ENCODE measurements at regions not wholly inside any gene's neighbourhood (a gene's known extent, or its start where the extent isn't known, plus 50 kb on each side); places are given as distances from the start of the nearest gene placed in this dataset.

DNA sequence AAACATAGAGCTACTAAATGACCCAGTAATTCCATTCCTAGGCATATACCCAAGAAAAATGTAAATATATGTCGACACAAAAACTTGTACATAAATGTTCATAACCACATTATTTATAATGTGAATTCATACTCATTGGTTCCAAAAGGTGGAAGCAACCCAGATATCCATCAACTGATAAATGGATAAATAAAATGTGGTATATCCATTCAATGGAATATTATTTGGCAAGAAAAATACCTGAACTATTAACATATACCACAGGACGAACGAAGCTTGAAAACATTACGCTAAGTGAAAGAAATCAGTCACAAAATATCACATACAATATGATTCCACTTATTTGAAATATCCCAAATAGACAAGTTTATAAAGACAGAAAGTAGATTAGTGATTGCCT is 99.0 kb upstream of the SOX5 start:
- H3K4me2 ChIP-seq = no peak overlapping the region
- ATAC-seq (no peak), DNase-seq (ENCODE audit: low read depth in 1 of 2, low spot score in 1 of 2) (no peak), FAIRE-seq (no peak)
- no peak overlapping the region for H3K4me3 ChIP-seq
- WGBS (ENCODE audit: missing lambda C conversion rate) = 45% methylated on average over 4 of the region's 4 CpGs
- POLR2A ChIA-PET = no interaction called here
- no peak overlapping the region for H3K27ac ChIP-seq
- 0 out of 3 replicates have a peak, but pooled peaks cover 4% of the 10 kb centered on the region for H3K9me3 ChIP-seq
- no peaks in the 10 kb centered on the region for H3K4me1 ChIP-seq
- no peak for TF ChIP-seq CHD4 (IDR thresholded peaks at IDR 0.05; ENCODE audit: borderline replicate concordance)
- no peak for TF ChIP-seq ZSCAN20 (CRISPR knock-in tag; IDR thresholded peaks at IDR 0.05)
- TF ChIP-seq HOXB5 (CRISPR knock-in tag; IDR thresholded peaks at IDR 0.05) = no peak
- TF ChIP-seq BHLHE40 (IDR thresholded peaks at IDR 0.05; ENCODE audit: low read depth, low read length) = no peak
- no peak for TF ChIP-seq HMGXB4 (CRISPR knock-in tag; IDR thresholded peaks at IDR 0.05; ENCODE audit: borderline replicate concordance)
- no peak for TF ChIP-seq RFX5 (IDR thresholded peaks at IDR 0.05)
- no peak for TF ChIP-seq MAFK (IDR thresholded peaks at IDR 0.05; ENCODE audit: partially characterized antibody)
- TF ChIP-seq KDM1A (IDR thresholded peaks at IDR 0.05; ENCODE audit: low read depth) = no peak
- TF ChIP-seq SMC3 (IDR thresholded peaks at IDR 0.05) = no peak
- no peak for TF ChIP-seq JUNB (IDR thresholded peaks at IDR 0.05)
- TF ChIP-seq ATOH8 (CRISPR knock-in tag; IDR thresholded peaks at IDR 0.05; ENCODE audit: low read depth) = no peak
- TF ChIP-seq TFCP2L1 (CRISPR knock-in tag; IDR thresholded peaks at IDR 0.05) = no peak
- no peak for TF ChIP-seq ESRRA (IDR thresholded peaks at IDR 0.05; ENCODE audit: borderline replicate concordance, low read length)
- no peak for TF ChIP-seq EP300 (IDR thresholded peaks at IDR 0.05)
- no peak for TF ChIP-seq PHF8 (IDR thresholded peaks at IDR 0.05; ENCODE audit: borderline replicate concordance, low read depth)
- CTCF ChIA-PET = no interaction called here

- WGBS (ENCODE audit: missing lambda C conversion rate) = 19% methylated on average over 4 of the region's 4 CpGs
- POLR2A ChIA-PET = no interaction called here
These were observed 97.9 kb upstream of the SOX5 start for GRCh38 chr12:24047326-24047725.

DNA sequence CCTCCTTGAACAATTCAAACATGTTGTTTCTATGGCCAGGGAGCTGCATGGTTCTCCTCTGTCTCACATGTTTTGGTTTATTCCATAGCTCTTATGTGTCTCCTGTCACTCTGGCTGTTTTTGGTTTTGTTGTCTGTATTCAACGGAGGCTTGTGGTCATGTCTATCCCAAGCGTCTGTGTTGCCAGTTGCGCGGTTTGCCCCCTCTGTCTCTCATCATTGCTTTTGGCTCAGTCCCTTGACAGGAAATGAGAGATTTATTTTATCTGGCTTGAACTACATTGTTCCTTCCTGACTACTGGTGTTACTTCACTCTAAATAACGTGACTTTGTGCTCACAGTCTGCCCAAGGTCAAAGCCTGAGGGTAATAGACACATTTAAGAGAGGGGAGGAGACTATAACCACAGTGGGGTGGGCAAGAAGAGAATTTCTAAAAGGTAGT is 96.4 kb upstream of the SOX5 start:
- no peak for DNase-seq (ENCODE audit: low read depth in 1 of 2, low spot score in 1 of 2)
- Histone ChIP-seq H3K27ac (no peak overlapping the region), H3K4me1 (no peaks in the 10 kb centered on the region), H3K9me3 (0 out of 3 replicates have a peak, but pooled peaks cover 4% of the 10 kb centered on the region), H3K4me3 (no peak overlapping the region), H3K4me2 (no peak overlapping the region)
- POLR2A ChIA-PET = no interaction called here
- FAIRE-seq = no peak
- CTCF ChIA-PET = no interaction called here
- ATAC-seq = no peak
- WGBS (ENCODE audit: missing lambda C conversion rate) = 55% methylated on average over 5 of the region's 5 CpGs
- TF ChIP-seq RAD21 (conservative IDR thresholded peaks at IDR 0.05 in 1 of 2, IDR thresholded peaks at IDR 0.05 in 1 of 2) = no peak
- TF ChIP-seq MYC (IDR thresholded peaks at IDR 0.05; ENCODE audit: borderline replicate concordance, low read length) = no peak
- no peak for TF ChIP-seq POLR2A (IDR thresholded peaks at IDR 0.05; ENCODE audit: low read length)
- TF ChIP-seq, protein P1, sequence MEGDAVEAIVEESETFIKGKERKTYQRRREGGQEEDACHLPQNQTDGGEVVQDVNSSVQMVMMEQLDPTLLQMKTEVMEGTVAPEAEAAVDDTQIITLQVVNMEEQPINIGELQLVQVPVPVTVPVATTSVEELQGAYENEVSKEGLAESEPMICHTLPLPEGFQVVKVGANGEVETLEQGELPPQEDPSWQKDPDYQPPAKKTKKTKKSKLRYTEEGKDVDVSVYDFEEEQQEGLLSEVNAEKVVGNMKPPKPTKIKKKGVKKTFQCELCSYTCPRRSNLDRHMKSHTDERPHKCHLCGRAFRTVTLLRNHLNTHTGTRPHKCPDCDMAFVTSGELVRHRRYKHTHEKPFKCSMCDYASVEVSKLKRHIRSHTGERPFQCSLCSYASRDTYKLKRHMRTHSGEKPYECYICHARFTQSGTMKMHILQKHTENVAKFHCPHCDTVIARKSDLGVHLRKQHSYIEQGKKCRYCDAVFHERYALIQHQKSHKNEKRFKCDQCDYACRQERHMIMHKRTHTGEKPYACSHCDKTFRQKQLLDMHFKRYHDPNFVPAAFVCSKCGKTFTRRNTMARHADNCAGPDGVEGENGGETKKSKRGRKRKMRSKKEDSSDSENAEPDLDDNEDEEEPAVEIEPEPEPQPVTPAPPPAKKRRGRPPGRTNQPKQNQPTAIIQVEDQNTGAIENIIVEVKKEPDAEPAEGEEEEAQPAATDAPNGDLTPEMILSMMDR (IDR thresholded peaks at IDR 0.05) = no peak
- no peak for TF ChIP-seq NFE2L2 (conservative IDR thresholded peaks at IDR 0.05; ENCODE audit: low read length)
- no peak for TF ChIP-seq ZNF302 (CRISPR knock-in tag; IDR thresholded peaks at IDR 0.05)
- TF ChIP-seq CHD4 (IDR thresholded peaks at IDR 0.05; ENCODE audit: borderline replicate concordance) = no peak
- TF ChIP-seq RCOR1 (IDR thresholded peaks at IDR 0.05; ENCODE audit: low read depth, low read length) = no peak
- TF ChIP-seq FOXS1 (CRISPR knock-in tag; IDR thresholded peaks at IDR 0.05) = no peak
- no peak for TF ChIP-seq RNF2 (IDR thresholded peaks at IDR 0.05; ENCODE audit: borderline replicate concordance, low read depth)
- TF ChIP-seq, protein P2, sequence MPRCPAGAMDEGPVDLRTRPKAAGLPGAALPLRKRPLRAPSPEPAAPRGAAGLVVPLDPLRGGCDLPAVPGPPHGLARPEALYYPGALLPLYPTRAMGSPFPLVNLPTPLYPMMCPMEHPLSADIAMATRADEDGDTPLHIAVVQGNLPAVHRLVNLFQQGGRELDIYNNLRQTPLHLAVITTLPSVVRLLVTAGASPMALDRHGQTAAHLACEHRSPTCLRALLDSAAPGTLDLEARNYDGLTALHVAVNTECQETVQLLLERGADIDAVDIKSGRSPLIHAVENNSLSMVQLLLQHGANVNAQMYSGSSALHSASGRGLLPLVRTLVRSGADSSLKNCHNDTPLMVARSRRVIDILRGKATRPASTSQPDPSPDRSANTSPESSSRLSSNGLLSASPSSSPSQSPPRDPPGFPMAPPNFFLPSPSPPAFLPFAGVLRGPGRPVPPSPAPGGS (IDR thresholded peaks at IDR 0.05) = no peak
- TF ChIP-seq NR3C1 (IDR thresholded peaks at IDR 0.05) = no peak
- TF ChIP-seq BHLHE40 (IDR thresholded peaks at IDR 0.05; ENCODE audit: low read depth, low read length) = no peak
- TF ChIP-seq ZC3H11A (IDR thresholded peaks at IDR 0.05) = no peak
- TF ChIP-seq NPAS2 (CRISPR knock-in tag; IDR thresholded peaks at IDR 0.05; ENCODE audit: borderline replicate concordance) = no peak

More at GRCh38 chr12:24047326-24047725, 97.9 kb upstream of the SOX5 start:
- no peak overlapping the region for H3K4me3 ChIP-seq
- TF ChIP-seq, protein P3, sequence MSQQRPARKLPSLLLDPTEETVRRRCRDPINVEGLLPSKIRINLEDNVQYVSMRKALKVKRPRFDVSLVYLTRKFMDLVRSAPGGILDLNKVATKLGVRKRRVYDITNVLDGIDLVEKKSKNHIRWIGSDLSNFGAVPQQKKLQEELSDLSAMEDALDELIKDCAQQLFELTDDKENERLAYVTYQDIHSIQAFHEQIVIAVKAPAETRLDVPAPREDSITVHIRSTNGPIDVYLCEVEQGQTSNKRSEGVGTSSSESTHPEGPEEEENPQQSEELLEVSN (IDR thresholded peaks at IDR 0.05; ENCODE audit: borderline replicate concordance, low read depth) = no peak
- TF ChIP-seq PHF8 (IDR thresholded peaks at IDR 0.05; ENCODE audit: borderline replicate concordance, low read depth) = no peak
- H3K9me3 ChIP-seq = 0 out of 3 replicates have a peak, but pooled peaks cover 4% of the 10 kb centered on the region
- CTCF ChIA-PET = no interaction called here
- H3K4me2 ChIP-seq = no peak overlapping the region
- ATAC-seq (no peak), FAIRE-seq (no peak), DNase-seq (ENCODE audit: low read depth in 1 of 2, low spot score in 1 of 2) (no peak)
- no peaks in the 10 kb centered on the region for H3K4me1 ChIP-seq
- H3K27ac ChIP-seq = no peak overlapping the region
